A673 (cell line): ENCODE measurements at regions not wholly inside any gene's neighbourhood (a gene's known extent, or its start where the extent isn't known, plus 50 kb on each side); places are given as distances from the start of the nearest gene placed in this dataset.

ENCODE experiments used
- EZH2 ChIP-seq: fragments of 200-600 bp; sonication (generic); IDR thresholded peaks from 2 replicates; pipeline ENCODE4 v1.6.1; 2017; ENCODE audit warnings: borderline replicate concordance, low read depth, mild to moderate bottlenecking, mixed read lengths, antibody characterized with exemption, low read length; ENCODE audit not compliant: poor library complexity, severe bottlenecking
- TF ChIP-seq, protein P1 (sequence below): fragments of 300-800, 200-600 bp; sonication (generic); conservative IDR thresholded peaks from 2 replicates; pipeline ENCODE4 v1.5.1; 2017; ENCODE audit warnings: low read depth, mild to moderate bottlenecking, antibody characterized with exemption, low read length, moderate library complexity, mixed read lengths

DNA sequence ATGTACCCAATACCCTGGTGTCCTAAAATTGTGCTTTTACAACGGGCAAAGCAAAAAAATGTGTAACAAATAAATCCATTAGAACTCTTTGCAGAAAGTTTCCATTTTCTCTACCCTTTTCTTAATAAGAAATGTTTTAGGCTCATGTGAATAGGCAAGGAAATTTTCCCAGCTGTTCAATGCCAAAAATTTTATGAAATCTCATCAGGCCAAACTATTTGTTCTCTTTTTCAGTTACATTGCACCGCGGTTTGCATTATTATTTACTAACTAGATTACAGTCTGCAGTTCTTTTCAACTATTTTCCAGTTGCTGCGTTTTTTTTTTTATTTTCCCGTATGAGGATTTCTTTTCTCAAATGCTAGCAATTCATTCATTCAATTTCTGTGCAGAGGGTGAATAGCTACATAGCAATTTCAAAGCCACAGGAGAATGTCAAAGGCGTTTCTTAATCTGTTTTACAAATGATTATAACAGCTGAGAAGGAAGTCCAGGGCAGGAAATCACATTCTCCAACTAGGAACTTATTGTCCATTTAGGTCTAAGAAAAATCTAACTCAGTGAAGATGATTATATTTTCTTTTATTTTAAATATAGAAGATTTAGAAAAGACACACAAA lies 367.5 kb upstream of the MMADHC start:
- TF ChIP-seq, protein P1, sequence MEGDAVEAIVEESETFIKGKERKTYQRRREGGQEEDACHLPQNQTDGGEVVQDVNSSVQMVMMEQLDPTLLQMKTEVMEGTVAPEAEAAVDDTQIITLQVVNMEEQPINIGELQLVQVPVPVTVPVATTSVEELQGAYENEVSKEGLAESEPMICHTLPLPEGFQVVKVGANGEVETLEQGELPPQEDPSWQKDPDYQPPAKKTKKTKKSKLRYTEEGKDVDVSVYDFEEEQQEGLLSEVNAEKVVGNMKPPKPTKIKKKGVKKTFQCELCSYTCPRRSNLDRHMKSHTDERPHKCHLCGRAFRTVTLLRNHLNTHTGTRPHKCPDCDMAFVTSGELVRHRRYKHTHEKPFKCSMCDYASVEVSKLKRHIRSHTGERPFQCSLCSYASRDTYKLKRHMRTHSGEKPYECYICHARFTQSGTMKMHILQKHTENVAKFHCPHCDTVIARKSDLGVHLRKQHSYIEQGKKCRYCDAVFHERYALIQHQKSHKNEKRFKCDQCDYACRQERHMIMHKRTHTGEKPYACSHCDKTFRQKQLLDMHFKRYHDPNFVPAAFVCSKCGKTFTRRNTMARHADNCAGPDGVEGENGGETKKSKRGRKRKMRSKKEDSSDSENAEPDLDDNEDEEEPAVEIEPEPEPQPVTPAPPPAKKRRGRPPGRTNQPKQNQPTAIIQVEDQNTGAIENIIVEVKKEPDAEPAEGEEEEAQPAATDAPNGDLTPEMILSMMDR, result no peak
- no peak for TF ChIP-seq EZH2
